Neural cell (in vitro differentiated cells): ENCODE measurements at regions not wholly inside any gene's neighbourhood (a gene's known extent, or its start where the extent isn't known, plus 50 kb on each side); places are given as distances from the start of the nearest gene placed in this dataset.
"Not testable (repeated sequence)": the region's sequence is repeated elsewhere in the genome, so short reads cannot be mapped to it uniquely, and the experiment has no call there.

Experiments used
- H2AFZ ChIP-seq: fragments of 200-600, 300-800 bp; sonication (generic), shearing (Covaris generic); 2 replicates; pipeline ENCODE4 v1.6.0; 2014; ENCODE audit warnings: low read depth, mild to moderate bottlenecking, antibody characterized with exemption, low read length, moderate library complexity
- H3F3A ChIP-seq: fragments of 200-600 bp; shearing (Covaris generic); 2 replicates; pipeline ENCODE4 v1.6.1; 2016; ENCODE audit warnings: mild to moderate bottlenecking, moderate library complexity, mixed read lengths, antibody characterized with exemption, low read length; ENCODE audit not compliant: insufficient read depth, poor library complexity, severe bottlenecking
- H3K27ac ChIP-seq: fragments of 200-600, 300-800 bp; sonication (generic), shearing (Covaris generic); 2 replicates; pipeline ENCODE4 v1.5.1; 2014; ENCODE audit warnings: mild to moderate bottlenecking, low read length, moderate library complexity
- H3K27me3 ChIP-seq: fragments of 300-800, 200-600 bp; sonication (generic), shearing (Covaris generic); 2 replicates; pipeline ENCODE4 v1.6.0; 2014; ENCODE audit warnings: mild to moderate bottlenecking, low read depth, low read length, moderate library complexity; ENCODE audit not compliant: insufficient read depth
- H3K36me3 ChIP-seq: fragments of 300-800, 200-600 bp; sonication (generic), shearing (Covaris generic); 2 replicates; pipeline ENCODE4 v1.5.1; 2014; ENCODE audit warnings: mild to moderate bottlenecking, antibody characterized with exemption, low read length, moderate library complexity; ENCODE audit not compliant: insufficient read depth
- H3K4me2 ChIP-seq: fragments of 300-800, 200-600 bp; sonication (generic), shearing (Covaris generic); 2 replicates; pipeline ENCODE4 v1.6.0; 2014; ENCODE audit warnings: mild to moderate bottlenecking, low read length
- H3K4me3 ChIP-seq: fragments of 300-800, 200-600 bp; sonication (generic), shearing (Covaris generic); 2 replicates; pipeline ENCODE4 v1.5.1; 2014; ENCODE audit warnings: mild to moderate bottlenecking, low read length, moderate library complexity
- H3K79me2 ChIP-seq: fragments of 200-600 bp; shearing (Covaris generic); replicated peaks from 2 replicates; pipeline ENCODE4 v1.6.0; 2014; ENCODE audit warnings: mild to moderate bottlenecking, low read length, moderate library complexity; ENCODE audit not compliant: insufficient read depth
- H3K9ac ChIP-seq: fragments of 300-800, 200-600 bp; sonication (generic), shearing (Covaris generic); 2 replicates; pipeline ENCODE4 v1.6.1; 2016; ENCODE audit warnings: mild to moderate bottlenecking, low read length, mixed read lengths
- H3K9me2 ChIP-seq: fragments of 200-600 bp; shearing (Covaris generic); 2 replicates; pipeline ENCODE4 v1.6.1; 2016; ENCODE audit warnings: mild to moderate bottlenecking, low read length, mixed read lengths; ENCODE audit not compliant: insufficient read depth
- H3K9me3 ChIP-seq: fragments of 200-600, 300-800 bp; sonication (generic), shearing (Covaris generic); 2 replicates; pipeline ENCODE4 v1.6.1; 2016; ENCODE audit warnings: mild to moderate bottlenecking, mixed run types, low read length, moderate library complexity, mixed read lengths
- H4K20me1 ChIP-seq: fragments of 200-600 bp; shearing (Covaris generic); 2 replicates; pipeline ENCODE4 v1.6.1; 2016; ENCODE audit warnings: mild to moderate bottlenecking, mixed run types; ENCODE audit not compliant: insufficient read depth
- EP300 ChIP-seq: fragments of 450-650 bp; conservative IDR thresholded peaks from 2 replicates; pipeline ENCODE4 v1.6.1; 2014; ENCODE audit warnings: antibody characterized with exemption, mild to moderate bottlenecking, moderate library complexity; ENCODE audit not compliant: poor library complexity, severe bottlenecking
- EZH2 ChIP-seq: fragments of 200-600, 300-800 bp; shearing (Covaris generic), sonication (generic); IDR thresholded peaks from 2 replicates; pipeline ENCODE4 v1.6.1; 2014; ENCODE audit warnings: antibody characterized with exemption, low read length, borderline replicate concordance, mild to moderate bottlenecking; ENCODE audit not compliant: insufficient read depth, poor library complexity, severe bottlenecking
- REST ChIP-seq: IDR thresholded peaks from 2 replicates; pipeline ENCODE4 v1.6.1; 2012; ENCODE audit warnings: borderline replicate concordance
- SMC3 ChIP-seq: fragments of 450-650 bp; conservative IDR thresholded peaks from 2 replicates; pipeline ENCODE4 v1.6.1; 2014; ENCODE audit warnings: antibody characterized with exemption, mild to moderate bottlenecking, moderate library complexity; ENCODE audit not compliant: poor library complexity

GRCh38 chr6:154623391-154623790 lies 109.8 kb upstream of the SCAF8 start:
- Histone ChIP-seq H2AFZ (no peak overlapping the region), H3K27ac (no peak overlapping the region), H3K9me3 (no peaks in the 10 kb centered on the region), H3K9ac (no peak overlapping the region), H3K9me2 (no peaks in the 10 kb centered on the region), H3K27me3 (no peaks in the 10 kb centered on the region), H3K79me2 (no peaks in the 10 kb centered on the region), H3K4me2 (no peak overlapping the region), H4K20me1 (no peaks in the 10 kb centered on the region), H3K36me3 (no peaks in the 10 kb centered on the region), H3K4me3 (no peak overlapping the region), H3F3A (no peaks in the 10 kb centered on the region)
- TF ChIP-seq SMC3, result no peak

GRCh38 chr6:154624038-154624599 lies 109.1 kb upstream of the SCAF8 start:
- Histone ChIP-seq H3K9me2 (no peaks in the 10 kb centered on the region), H3K27ac (no peak overlapping the region), H3K27me3 (no peaks in the 10 kb centered on the region), H3K9ac (no peak overlapping the region), H3K4me3 (no peak overlapping the region), H3K79me2 (no peaks in the 10 kb centered on the region), H3K9me3 (no peaks in the 10 kb centered on the region), H2AFZ (no peak overlapping the region), H3K36me3 (no peaks in the 10 kb centered on the region), H3F3A (no peaks in the 10 kb centered on the region), H4K20me1 (no peaks in the 10 kb centered on the region), H3K4me2 (no peak overlapping the region)
- TF ChIP-seq EZH2, result no peak

- H3K9me2 ChIP-seq, H3K9ac ChIP-seq, H3K4me3 ChIP-seq, H2AFZ ChIP-seq, H3K79me2 ChIP-seq, H3K4me2 ChIP-seq, H3K27me3 ChIP-seq, H3F3A ChIP-seq, H3K27ac ChIP-seq, H3K36me3 ChIP-seq, H4K20me1 ChIP-seq, H3K9me3 ChIP-seq: not testable (repeated sequence)
Observed at GRCh38 chr6:154624727-154625126, 108.5 kb upstream of the SCAF8 start.

- no peaks in the 10 kb centered on the region for H3F3A ChIP-seq
- H3K4me3 ChIP-seq, result no peak overlapping the region
- no peak overlapping the region for H3K27ac ChIP-seq
- no peak overlapping the region for H3K4me2 ChIP-seq
- H4K20me1 ChIP-seq, result no peaks in the 10 kb centered on the region
- H3K9ac ChIP-seq, result no peak overlapping the region
- TF ChIP-seq REST (no peak), EZH2 (no peak), EP300 (no peak)
- no peaks in the 10 kb centered on the region for H3K36me3 ChIP-seq
- no peaks in the 10 kb centered on the region for H3K9me3 ChIP-seq
- H3K79me2 ChIP-seq, result no peaks in the 10 kb centered on the region
- no peaks in the 10 kb centered on the region for H3K9me2 ChIP-seq
- no peak overlapping the region for H2AFZ ChIP-seq
- no peaks in the 10 kb centered on the region for H3K27me3 ChIP-seq
Observed at GRCh38 chr6:154625721-154626120, 107.5 kb upstream of the SCAF8 start.
